ENCODE measurements at regions not wholly inside any gene's neighbourhood (a gene's known extent, or its start where the extent isn't known, plus 50 kb on each side); places are given as distances from the start of the nearest gene placed in this dataset.

DNA sequence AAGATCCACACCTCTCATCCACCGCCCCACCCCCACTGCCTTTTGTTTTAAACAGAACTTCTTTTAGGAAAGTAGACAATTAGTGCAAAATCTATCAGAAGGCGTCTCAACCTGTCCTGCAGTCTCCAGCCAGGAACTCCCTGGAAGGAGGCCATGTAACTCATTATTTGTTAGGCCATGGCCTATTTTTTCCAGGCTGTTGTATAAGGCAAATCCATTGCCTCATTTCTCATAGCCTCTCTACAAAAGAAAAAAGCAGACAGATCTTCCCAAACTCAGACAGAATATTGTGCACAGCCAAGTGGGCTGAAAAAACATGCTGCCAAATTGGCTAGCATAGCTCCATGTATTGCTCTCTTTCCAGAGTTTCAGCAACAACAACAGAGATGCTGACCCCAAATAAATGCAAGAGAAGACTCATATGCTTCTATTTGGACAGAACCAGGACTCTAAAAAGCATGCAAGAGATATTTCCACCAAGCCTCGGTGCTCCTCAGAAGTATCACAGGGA, 770.7 kb upstream of the CXADR start:
- no peak for DNase-seq (ENCODE audit: low spot score)

DNA sequence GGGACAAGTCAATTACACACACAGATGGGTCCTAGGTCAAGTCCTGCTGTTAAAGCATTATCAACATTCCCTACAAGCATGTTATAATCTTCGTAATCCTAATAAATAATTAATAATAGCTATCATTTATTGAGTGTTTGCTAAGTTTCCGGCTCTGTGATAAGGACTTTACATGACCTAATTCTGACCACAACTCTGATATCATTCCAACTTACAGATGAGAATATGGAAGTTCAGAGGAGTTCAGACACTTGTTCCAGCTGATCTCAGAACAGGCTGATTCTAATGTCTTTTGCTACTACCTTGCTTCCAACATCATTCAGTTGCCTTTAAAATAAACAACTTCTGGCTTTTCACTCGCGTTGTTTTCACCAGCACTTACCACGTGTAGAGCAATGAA, 770.1 kb upstream of the CXADR start:
- DNase-seq (ENCODE audit: low spot score), result no peak

DNA sequence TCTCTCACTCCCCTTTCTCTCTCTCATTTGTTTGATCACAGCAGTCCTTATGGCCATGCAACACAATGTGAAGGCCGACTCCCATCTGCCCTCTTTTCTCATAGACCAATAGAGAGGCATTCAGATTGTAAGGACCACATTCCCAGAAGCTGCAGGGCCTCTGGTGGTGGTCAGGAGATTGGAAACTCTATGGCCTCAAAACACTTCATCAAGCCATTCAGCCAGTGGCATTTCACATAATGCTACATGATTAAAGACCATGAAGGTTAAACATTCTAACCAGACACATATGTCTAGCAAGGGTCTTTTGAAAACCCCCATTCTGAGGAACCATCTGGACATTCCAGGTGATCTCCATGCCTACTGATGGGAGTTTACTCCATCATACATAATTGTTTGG, 769.5 kb upstream of the CXADR start:
- DNase-seq (ENCODE audit: low spot score), result no peak

DNA sequence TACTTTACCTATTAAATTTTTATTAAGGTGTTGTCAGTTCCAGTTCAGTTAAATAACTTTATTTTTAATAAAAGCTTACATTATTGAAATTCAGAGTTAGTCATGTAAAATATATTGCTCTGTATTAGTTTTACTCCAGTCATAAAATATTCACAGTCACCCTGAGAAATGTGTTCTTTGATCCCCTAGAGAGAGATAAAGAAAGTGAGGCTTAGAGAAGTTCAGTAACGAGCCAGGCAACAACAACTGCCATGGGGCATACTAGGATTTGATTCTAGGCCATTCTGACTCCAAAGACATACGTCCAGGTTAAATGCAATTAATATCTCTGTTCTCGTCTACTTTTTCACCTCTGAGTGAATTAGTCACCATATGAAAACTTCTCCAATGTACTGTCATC, 761.9 kb upstream of the CXADR start:
- peak; percentile 57 for DNase-seq (ENCODE audit: low spot score)

DNA sequence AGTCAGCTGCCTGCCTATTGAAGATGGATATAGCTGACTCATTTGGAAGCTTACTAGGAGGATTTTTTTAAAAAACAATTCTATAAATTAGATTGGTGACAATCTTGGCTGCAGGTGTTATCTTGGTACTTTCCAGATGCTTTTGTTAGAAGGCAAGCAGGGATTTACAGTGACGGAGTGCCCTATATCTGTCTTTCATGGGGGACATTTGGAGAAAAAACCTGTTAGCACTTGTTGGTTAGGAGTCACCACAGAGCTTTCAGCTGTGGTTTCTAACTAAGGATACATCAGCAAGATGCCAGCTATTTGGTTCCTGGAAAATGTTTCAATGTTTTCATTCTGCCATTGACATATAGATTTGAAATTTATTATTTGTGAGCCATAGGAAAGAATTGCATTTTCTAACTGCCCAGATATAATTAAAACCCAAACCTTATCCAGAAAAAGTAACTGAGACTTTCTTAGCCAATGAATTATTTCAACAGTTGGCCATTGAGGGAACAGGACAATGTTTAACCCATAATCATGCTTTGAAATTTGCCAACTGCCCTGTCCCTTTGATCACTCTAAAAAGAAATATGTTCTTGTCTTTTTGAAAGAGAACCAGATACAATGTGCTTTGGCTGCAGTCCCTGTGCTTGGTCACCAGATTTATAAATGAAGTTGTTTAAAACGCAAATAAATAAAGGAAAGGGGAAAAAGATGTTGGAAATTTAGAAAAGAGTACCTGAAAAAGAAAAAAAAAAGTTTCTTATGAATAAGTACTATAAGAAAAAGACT, 761.0 kb upstream of the CXADR start:
- DNase-seq (ENCODE audit: low spot score), result peak; percentile 63

DNA sequence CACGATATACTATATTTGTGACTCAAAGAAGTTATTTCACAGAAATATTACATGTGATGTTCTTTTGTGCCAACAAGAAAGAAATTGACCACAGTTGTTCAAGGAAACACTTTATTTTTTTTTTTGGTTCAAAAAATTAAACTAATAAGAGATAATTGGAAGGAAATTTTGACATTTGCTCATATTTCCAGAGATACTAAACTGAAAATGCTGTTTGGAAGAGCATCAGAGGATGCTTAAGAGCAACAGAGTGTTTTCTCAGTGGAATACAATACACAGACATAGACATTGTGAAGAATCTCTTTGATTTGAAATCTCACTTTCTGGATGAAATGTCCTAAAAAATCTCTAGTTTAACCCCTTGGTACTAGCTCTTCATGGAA, 760.4 kb upstream of the CXADR start:
- no peak for DNase-seq (ENCODE audit: low spot score)

DNA sequence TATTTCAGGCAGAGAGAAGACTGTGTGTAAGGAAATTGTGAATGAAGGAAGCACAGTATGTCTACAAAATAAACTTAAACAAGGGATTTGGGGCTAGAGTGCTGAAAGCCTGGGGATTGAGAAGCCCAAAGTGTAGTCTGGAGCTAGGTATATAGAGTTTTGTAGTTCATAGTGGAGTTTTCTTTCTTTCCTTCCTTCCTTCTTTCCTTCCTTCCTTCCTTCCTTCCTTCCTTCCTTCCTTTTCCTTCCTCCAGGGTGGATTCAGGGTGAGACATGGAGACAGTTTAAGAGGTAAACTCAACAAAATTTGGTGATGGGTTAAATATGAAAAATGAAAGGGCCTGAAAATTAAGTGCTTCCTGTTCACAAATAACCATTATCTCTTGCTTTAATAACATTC, 757.8 kb upstream of the CXADR start:
- DNase-seq (ENCODE audit: low spot score), result no peak

DNA sequence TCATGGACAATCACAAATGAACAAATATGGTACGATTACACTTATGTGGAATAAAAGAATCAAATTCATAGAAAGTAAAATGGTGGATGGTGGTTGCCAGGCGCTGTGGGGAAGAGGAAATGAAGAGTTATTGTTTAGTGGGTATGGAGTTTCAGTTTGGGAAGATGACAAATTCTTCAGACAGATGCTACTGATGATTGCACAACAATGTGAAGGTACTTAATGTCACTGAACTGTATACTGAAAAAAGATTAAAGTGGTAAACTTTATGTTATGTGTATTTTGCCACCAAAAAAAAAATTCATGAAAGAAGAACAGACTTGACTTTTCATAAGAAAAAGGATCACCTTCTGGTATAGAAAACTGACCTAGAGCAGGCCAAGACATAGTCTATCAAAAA, 745.6 kb upstream of the CXADR start:
- no peak for DNase-seq (ENCODE audit: low spot score)

DNA sequence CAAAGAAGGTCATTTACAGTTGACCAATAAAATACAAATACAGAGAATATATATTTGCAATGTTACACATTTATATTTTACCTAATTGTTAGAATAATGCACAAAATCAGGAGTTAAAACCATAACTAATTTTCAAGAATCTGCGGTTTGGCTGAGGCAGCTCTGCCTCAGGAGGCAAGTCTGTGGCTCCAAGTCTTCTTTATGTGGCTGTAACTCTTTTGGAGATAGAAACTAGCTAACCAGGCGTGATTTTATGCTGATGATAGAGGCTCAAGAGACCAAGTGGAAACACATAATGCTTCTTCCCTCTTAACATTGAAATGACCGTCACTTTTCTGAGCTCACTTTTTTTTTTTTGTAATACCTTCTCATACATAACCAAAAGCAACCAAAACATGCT, 744.7 kb upstream of the CXADR start:
- no peak for DNase-seq (ENCODE audit: low spot score)

DNA sequence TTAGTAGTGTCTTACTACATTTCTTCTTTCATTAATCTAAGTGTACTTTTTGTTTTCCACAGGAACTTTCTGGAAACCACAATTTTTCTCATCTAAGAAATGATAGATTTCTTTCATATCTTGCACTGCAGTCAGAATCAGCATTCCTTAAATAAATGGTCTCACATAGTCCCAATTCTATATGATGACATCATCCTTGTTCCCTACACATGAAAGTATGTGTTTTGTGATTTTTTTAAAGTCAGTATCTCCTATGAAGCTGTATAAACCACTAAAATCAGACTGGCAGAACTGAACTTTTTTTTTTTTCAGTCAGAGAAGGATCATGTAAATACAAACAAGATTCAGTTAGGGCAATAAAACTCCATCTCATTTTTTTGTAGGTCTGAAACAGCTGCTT, 742.6 kb upstream of the CXADR start:
- no peak for DNase-seq (ENCODE audit: low spot score)

DNA sequence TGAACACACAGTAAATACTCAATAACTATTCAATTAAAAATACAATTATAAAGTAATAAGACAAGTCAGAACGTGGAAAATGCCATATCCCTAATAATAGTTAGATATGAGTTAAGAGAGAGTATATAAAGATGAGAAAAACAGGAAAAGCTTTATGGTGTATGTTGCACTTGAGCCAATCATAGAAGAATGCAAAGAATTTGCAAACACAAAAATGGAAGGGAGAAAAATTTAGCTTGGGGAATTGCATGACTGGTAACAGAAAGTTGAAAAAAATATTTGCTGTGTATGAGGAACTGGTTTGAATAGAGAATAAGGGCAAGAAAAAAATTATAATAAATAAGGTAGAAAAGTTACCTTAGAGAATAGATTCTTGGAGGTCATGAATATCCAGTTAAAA, 739.6 kb upstream of the CXADR start:
- peak; percentile 43 for DNase-seq (ENCODE audit: low spot score)

DNA sequence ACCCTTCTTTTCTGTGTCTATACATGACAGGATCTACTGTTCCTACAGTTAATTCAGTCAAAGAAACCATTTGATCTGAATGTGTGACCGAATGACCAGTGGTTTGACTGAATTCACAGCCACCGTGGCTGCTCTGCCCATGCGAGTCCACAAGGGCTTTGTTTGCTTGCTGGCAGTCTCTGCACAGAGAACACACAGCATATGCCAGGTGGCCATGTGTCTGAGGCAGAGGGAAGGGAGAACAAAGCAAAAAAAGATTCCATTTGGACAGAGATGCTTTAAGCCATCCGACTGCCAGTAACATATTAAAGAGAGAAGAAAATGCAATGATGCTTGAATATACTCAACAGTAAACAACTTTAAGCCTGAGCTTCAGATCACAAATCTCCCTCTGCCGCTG, 737.8 kb upstream of the CXADR start:
- DNase-seq (ENCODE audit: low spot score), result no peak

DNA sequence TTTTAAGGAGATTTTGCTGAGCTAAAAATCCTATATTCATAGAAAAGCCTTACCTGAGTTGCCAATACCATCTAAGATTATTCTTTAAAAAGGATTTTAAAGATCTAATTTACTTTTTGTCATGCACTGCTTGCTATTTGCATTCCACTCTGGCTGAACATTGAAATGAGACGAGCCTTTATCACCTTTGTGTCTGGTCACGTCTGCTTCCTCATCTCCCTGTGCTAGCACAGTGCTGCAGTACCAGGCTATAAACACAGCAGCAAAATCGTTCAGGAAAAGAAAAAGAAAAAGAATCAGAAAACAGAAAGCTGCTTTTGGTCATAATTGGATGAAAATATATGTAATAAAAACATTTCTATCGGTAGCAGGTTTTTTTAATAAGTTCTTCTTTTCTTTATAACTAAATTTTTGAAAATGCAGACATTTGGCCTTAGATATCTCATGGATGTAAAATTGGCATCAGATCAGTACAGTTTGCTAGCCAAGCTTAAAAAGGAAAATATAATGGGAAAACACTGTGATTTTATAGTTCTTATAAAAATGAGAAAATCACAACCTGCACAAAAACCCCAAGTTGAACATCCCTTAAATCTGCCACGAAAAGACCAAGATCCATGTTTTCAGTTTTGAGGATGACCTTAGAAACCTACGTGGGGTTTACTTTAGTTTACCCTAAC, 735.7 kb upstream of the CXADR start:
- DNase-seq (ENCODE audit: low spot score), result no peak

DNA sequence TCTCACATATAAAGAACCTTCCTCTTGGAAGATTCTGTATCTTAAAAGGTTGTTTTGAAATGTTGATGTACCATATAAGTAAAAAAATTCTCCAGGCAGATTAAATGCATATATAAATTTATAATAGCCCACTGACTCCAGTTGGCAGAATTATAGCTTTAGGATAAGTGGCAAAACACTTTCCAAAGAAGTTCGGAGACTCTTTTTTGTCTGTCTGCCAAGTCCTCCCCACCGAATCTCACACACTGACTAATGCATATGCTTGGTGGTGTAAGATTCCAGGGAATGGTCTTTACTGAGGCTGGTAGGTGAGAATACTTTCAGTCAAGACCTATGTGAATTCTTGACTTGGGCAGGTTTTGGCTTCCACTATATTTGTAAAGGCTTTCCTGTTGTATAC, 724.3 kb upstream of the CXADR start:
- no peak for DNase-seq (ENCODE audit: low spot score)

DNA sequence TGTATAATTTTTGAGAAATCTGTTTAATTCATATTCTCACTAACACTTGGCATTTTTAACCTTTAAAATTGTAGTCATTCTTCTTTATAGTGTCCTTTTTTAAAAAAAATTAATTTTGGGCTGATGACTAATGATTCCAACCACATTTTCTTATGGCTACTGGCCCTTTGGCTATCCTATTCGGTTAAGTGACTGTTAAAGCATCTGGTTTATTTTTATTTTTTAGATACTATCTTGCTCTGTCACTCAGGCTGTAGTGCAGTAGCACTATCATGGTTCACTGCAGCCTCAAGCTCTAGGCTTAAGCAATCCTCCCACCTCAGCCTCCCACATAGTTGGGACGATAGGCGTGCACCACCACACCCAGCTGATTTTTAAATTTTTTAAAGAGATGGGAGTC, 723.2 kb upstream of the CXADR start:
- no peak for DNase-seq (ENCODE audit: low spot score)

DNA sequence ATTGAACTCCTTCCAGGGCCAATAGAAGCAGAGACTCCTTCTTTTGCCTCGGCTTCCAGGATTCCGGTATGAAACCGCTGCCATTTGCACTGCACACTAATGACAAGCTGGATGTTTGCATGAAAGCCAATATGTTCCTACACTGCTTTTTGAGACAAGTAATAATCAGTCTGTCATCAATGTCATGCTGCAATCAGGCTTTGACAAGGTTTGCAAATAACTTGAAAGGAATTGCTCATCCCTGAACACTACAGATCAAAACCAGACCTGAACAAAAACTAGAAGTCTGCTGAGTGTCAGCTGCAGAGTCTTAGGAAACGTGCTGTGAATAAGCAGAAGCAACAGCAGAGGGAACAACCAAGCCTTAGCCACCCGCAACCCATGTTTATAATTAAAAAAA, 720.7 kb upstream of the CXADR start:
- peak; percentile 47 for DNase-seq (ENCODE audit: low spot score)

DNA sequence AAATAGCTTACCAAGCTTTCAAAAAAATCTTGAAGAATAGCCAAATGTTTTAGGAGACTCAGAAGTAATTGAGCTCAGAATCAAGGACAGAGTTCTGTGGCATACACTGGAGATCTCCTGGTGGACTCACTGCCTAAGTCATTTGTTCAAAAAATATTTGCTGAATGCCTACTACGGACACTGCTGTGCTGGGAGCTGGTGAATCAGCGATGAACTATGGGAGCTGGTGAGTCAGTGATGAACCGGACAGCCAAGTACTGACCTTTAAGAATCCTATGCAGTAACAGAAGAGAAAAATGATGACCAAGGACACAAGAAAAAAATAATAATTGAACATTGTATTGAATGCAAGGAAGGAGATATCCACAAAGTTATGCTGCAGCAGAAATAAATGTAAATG, 717.9 kb upstream of the CXADR start:
- peak; percentile 48 for DNase-seq (ENCODE audit: low spot score)

DNA sequence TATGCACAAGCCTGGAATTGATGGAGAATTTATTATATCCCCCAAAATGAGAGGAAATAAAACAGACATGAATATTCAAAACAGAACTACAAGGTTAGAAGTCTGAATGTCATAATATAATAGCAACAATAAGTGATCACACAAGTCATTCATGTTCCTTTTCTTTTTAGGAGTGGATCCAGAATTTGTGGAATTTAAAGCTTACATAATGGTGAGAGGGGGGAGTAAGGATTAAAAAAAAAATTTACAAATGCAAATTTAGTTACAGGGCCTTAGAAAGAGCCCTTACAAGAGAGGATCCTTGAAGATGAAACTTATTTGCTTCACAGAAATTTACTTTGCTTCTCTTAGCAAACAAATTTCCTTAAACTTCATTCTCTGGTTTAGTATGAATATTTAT, 716.1 kb upstream of the CXADR start:
- no peak for DNase-seq (ENCODE audit: low spot score)

DNA sequence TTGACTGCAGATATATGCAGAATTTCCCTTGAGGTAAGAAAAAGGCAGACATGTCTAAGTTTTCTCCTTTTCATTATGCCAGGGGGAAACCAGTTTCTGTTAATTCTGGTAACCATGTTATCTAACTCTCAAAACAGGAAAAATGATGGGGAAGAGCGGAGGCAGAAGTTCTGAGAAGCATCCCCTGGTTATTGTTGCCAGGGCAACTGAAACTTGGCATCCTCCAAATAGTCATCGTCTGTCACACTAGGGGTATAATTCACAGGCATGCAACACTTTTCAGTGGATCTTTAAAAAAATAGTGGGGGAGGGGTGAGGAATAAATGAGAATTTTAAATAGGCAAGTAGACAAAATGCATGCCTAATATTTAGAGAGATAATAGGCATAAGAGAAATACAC, 715.3 kb upstream of the CXADR start:
- DNase-seq (ENCODE audit: low spot score), result no peak

DNA sequence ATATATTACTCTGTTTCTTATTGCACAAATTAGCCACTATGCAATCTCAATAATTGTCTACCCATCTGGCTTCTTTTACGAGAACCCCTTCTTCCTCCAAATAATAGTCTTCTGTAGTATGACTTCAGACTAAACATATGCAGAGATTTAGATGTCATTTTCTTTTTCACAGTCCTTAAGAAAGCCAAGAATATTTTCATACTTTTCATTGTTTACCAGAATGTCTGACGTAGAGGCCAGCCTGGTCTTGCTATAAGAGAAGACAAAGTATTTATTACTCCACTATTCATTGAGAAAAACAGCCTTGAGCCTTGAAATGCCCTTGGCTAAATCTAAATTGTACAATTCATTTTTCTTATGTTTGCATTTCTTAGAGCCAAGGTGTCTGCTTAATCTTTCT, 714.9 kb upstream of the CXADR start:
- DNase-seq (ENCODE audit: low spot score), result peak; percentile 18

DNA sequence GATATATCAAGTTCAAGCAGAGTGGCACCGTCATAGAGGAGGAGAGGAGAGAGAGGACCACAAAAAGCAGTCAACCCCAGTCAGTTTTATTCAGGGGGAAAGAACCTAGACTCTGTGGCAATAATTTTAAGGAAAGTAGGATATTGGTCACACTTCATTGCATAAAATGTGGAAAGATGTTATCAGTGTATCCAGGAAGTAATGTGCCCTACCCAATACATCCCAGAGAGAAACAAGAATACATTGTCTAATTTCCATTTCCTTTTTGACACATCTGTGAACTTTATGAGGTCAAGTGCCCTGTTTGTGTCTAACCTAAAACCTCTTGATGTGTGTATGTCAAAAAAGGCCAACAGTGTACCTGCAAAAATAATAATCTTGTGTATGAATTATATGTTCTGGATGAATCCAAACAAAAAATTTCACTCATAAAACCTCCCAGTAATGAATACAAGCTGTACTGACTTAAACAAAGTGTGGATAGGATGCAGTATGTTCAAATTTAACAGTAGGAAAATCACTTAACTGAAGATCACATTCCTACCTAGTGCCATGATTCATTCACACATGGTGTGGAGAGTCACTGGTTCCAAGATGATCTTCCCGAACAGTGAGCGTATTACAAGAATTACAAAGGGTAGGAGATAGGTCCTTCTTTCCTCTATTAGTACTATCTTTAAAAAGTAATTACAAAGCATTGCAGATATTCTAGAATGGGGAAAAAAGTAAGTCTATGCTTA, 712.1 kb upstream of the CXADR start:
- no peak for DNase-seq (ENCODE audit: low spot score)

DNA sequence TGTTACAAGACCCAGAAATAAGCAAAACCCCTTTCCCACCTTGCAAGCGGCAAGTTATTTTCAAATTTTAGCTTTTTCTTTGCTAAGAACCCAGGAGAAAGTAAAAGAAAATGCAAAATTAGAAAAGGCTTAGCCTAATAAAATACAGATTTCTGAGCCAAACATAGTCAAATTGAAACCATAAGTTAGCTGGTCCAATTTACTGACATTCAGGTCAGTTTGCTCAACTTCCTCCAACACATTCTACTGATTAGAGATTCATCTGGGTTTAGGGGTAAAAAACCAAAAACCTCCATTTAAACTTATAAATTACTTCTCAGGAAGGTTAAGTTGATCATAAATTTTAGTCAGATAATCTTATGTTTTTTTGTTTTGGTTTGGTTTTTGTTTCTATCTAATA, 701.8 kb upstream of the CXADR start:
- DNase-seq (ENCODE audit: low spot score), result no peak

DNA sequence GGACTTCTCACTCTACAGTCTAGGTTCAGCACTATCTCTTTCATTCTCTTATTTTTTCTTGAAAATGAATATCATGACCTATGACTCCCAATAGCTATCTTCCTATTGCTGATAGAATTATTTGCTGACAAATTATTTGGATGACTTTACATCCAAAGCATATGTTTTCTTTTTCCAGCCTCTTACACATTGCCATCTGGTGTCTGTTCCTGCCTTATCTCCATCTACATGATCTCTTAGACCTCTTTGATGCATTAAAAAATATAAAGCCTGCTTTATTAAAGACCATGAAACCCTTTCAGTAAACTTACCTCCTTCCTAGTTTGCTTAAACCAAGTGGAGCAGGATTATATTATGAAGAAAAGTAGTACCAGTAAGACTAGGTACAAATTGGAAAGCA, 700.9 kb upstream of the CXADR start:
- peak; percentile 69 for DNase-seq (ENCODE audit: low spot score)
